ENCODE measurements at regions not wholly inside any gene's neighbourhood (a gene's known extent, or its start where the extent isn't known, plus 50 kb on each side); places are given as distances from the start of the nearest gene placed in this dataset.

GRCh38 chr14:98742001-98742400, 530.0 kb downstream of the BCL11B start:
- Histone ChIP-seq H3K4me3 (ENCODE audit: low read length in 2 of 2) (no peak overlapping the region), H2BK5ac (ENCODE audit: low read length) (no peak overlapping the region), H2BK12ac (ENCODE audit: low read length) (no peak overlapping the region), H3K27ac (replicated peaks; ENCODE audit: low read length) (no peak overlapping the region), H3K23ac (ENCODE audit: low read depth, low read length, poor library complexity) (no peak overlapping the region), H3K9me3 (replicated peaks in 1 of 2; ENCODE audit: control insufficient read depth in 2 of 2, insufficient read depth in 1 of 2, low read depth in 1 of 2, low read length in 2 of 2) (peaks cover 0 to 2% of the 10 kb centered on the region in 2 donors), H2AFZ (ENCODE audit: low read length) (no peak overlapping the region), H4K8ac (ENCODE audit: low read depth, low read length) (no peak overlapping the region), H3K14ac (ENCODE audit: low read length) (no peak overlapping the region), H3K18ac (ENCODE audit: low read length) (no peak overlapping the region), H2BK120ac (ENCODE audit: low read depth, low read length) (no peak overlapping the region), H4K91ac (ENCODE audit: low read depth, low read length, poor library complexity) (no peak overlapping the region), H3K9ac (ENCODE audit: low read depth, low read length, poor library complexity) (no peak overlapping the region), H3K4me2 (ENCODE audit: insufficient read depth, low read length, poor library complexity, severe bottlenecking) (no peak overlapping the region), H2AK5ac (ENCODE audit: low read depth, low read length) (peak overlapping the region; percentile 47), H3K27me3 (ENCODE audit: control insufficient read depth in 3 of 3, insufficient read depth in 3 of 3, low read depth in 1 of 3, low read length in 3 of 3) (no peaks in the 10 kb centered on the region), H3K36me3 (replicated peaks in 1 of 2; ENCODE audit: control insufficient read depth in 2 of 2, insufficient read depth in 2 of 2, low read length in 2 of 2) (no peaks in the 10 kb centered on the region), H2BK15ac (ENCODE audit: low read length) (no peak overlapping the region), H3K4me1 (ENCODE audit: control insufficient read depth in 2 of 2, insufficient read depth in 1 of 2, low read depth in 1 of 2, low read length in 2 of 2) (peaks cover 0 to 2% of the 10 kb centered on the region in 2 donors), H3K4ac (ENCODE audit: low read length) (no peak overlapping the region), H3K79me1 (ENCODE audit: low read depth, low read length) (no peaks in the 10 kb centered on the region)
- no CpG with 5 or more reads among the region's 7 CpGs for WGBS, 2 donors (ENCODE audit: extremely low coverage in 2 of 2, insufficient read length in 2 of 2, insufficient replicate concordance in 1 of 2)
- no peak for DNase-seq (ENCODE audit: low spot score)

GRCh38 chr14:98743536-98743935, 528.5 kb downstream of the BCL11B start:
- Histone ChIP-seq H2BK12ac (ENCODE audit: low read length) (no peak overlapping the region), H3K9ac (ENCODE audit: low read depth, low read length, poor library complexity) (no peak overlapping the region), H3K79me1 (ENCODE audit: low read depth, low read length) (no peaks in the 10 kb centered on the region), H3K4me2 (ENCODE audit: insufficient read depth, low read length, poor library complexity, severe bottlenecking) (no peak overlapping the region), H3K23ac (ENCODE audit: low read depth, low read length, poor library complexity) (no peak overlapping the region), H3K14ac (ENCODE audit: low read length) (no peak overlapping the region), H3K4ac (ENCODE audit: low read length) (no peak overlapping the region), H2BK15ac (ENCODE audit: low read length) (no peak overlapping the region), H3K4me3 (ENCODE audit: low read length in 2 of 2) (no peak overlapping the region), H2BK5ac (ENCODE audit: low read length) (no peak overlapping the region), H2AFZ (ENCODE audit: low read length) (no peak overlapping the region), H3K27ac (replicated peaks; ENCODE audit: low read length) (no peak overlapping the region), H2BK120ac (ENCODE audit: low read depth, low read length) (no peak overlapping the region), H3K4me1 (ENCODE audit: control insufficient read depth in 2 of 2, insufficient read depth in 1 of 2, low read depth in 1 of 2, low read length in 2 of 2) (no peaks in the 10 kb centered on the region), H3K18ac (ENCODE audit: low read length) (no peak overlapping the region), H3K27me3 (ENCODE audit: control insufficient read depth in 3 of 3, insufficient read depth in 3 of 3, low read depth in 1 of 3, low read length in 3 of 3) (no peaks in the 10 kb centered on the region), H3K9me3 (replicated peaks in 1 of 2; ENCODE audit: control insufficient read depth in 2 of 2, insufficient read depth in 1 of 2, low read depth in 1 of 2, low read length in 2 of 2) (peaks cover 0 to 2% of the 10 kb centered on the region in 2 donors), H4K8ac (ENCODE audit: low read depth, low read length) (no peak overlapping the region), H2AK5ac (ENCODE audit: low read depth, low read length) (no peak overlapping the region), H4K91ac (ENCODE audit: low read depth, low read length, poor library complexity) (no peak overlapping the region), H3K36me3 (replicated peaks in 1 of 2; ENCODE audit: control insufficient read depth in 2 of 2, insufficient read depth in 2 of 2, low read length in 2 of 2) (no peaks in the 10 kb centered on the region)
- no CpG with 5 or more reads among the region's 8 CpGs for WGBS, 2 donors (ENCODE audit: extremely low coverage in 2 of 2, insufficient read length in 2 of 2, insufficient replicate concordance in 1 of 2)
- DNase-seq (ENCODE audit: low spot score), result no peak

GRCh38 chr14:98748966-98749365, 523.0 kb downstream of the BCL11B start:
- peaks cover 0 to 2% of the 10 kb centered on the region in 2 donors for H3K9me3 ChIP-seq (replicated peaks in 1 of 2; ENCODE audit: control insufficient read depth in 2 of 2, insufficient read depth in 1 of 2, low read depth in 1 of 2, low read length in 2 of 2)
- no peak overlapping the region for H3K14ac ChIP-seq (ENCODE audit: low read length)
- H3K79me1 ChIP-seq (ENCODE audit: low read depth, low read length), result no peaks in the 10 kb centered on the region
- H3K27me3 ChIP-seq (ENCODE audit: control insufficient read depth in 3 of 3, insufficient read depth in 3 of 3, low read depth in 1 of 3, low read length in 3 of 3), result no peaks in the 10 kb centered on the region
- H3K36me3 ChIP-seq (replicated peaks in 1 of 2; ENCODE audit: control insufficient read depth in 2 of 2, insufficient read depth in 2 of 2, low read length in 2 of 2), result no peaks in the 10 kb centered on the region
- DNase-seq (ENCODE audit: low spot score), result no peak
- H3K4ac ChIP-seq (ENCODE audit: low read length), result no peak overlapping the region
- H2AFZ ChIP-seq (ENCODE audit: low read length), result no peak overlapping the region
- H2BK5ac ChIP-seq (ENCODE audit: low read length), result no peak overlapping the region
- no peaks in the 10 kb centered on the region for H3K4me1 ChIP-seq (ENCODE audit: control insufficient read depth in 2 of 2, insufficient read depth in 1 of 2, low read depth in 1 of 2, low read length in 2 of 2)
- H2BK12ac ChIP-seq (ENCODE audit: low read length), result no peak overlapping the region
- no peak overlapping the region for H3K4me3 ChIP-seq (ENCODE audit: low read length in 2 of 2)
- no peak overlapping the region for H2AK5ac ChIP-seq (ENCODE audit: low read depth, low read length)
- H4K8ac ChIP-seq (ENCODE audit: low read depth, low read length), result no peak overlapping the region
- H3K4me2 ChIP-seq (ENCODE audit: insufficient read depth, low read length, poor library complexity, severe bottlenecking), result no peak overlapping the region
- H3K27ac ChIP-seq (replicated peaks; ENCODE audit: low read length), result no peak overlapping the region
- H3K23ac ChIP-seq (ENCODE audit: low read depth, low read length, poor library complexity), result no peak overlapping the region
- H2BK120ac ChIP-seq (ENCODE audit: low read depth, low read length), result no peak overlapping the region
- H2BK15ac ChIP-seq (ENCODE audit: low read length), result no peak overlapping the region
- no peak overlapping the region for H3K9ac ChIP-seq (ENCODE audit: low read depth, low read length, poor library complexity)
- H3K18ac ChIP-seq (ENCODE audit: low read length), result no peak overlapping the region
- H4K91ac ChIP-seq (ENCODE audit: low read depth, low read length, poor library complexity), result no peak overlapping the region

- Histone ChIP-seq H2BK120ac (ENCODE audit: low read depth, low read length) (no peak overlapping the region), H3K23ac (ENCODE audit: low read depth, low read length, poor library complexity) (no peak overlapping the region), H4K8ac (ENCODE audit: low read depth, low read length) (no peak overlapping the region), H3K4me2 (ENCODE audit: insufficient read depth, low read length, poor library complexity, severe bottlenecking) (no peak overlapping the region), H3K4ac (ENCODE audit: low read length) (no peak overlapping the region), H2BK15ac (ENCODE audit: low read length) (no peak overlapping the region), H3K4me1 (ENCODE audit: control insufficient read depth in 2 of 2, insufficient read depth in 1 of 2, low read depth in 1 of 2, low read length in 2 of 2) (no peaks in the 10 kb centered on the region), H3K18ac (ENCODE audit: low read length) (no peak overlapping the region), H4K91ac (ENCODE audit: low read depth, low read length, poor library complexity) (no peak overlapping the region), H3K9ac (ENCODE audit: low read depth, low read length, poor library complexity) (no peak overlapping the region), H3K9me3 (replicated peaks in 1 of 2; ENCODE audit: control insufficient read depth in 2 of 2, insufficient read depth in 1 of 2, low read depth in 1 of 2, low read length in 2 of 2) (peaks cover 0 to 2% of the 10 kb centered on the region in 2 donors), H2BK5ac (ENCODE audit: low read length) (no peak overlapping the region), H2BK12ac (ENCODE audit: low read length) (no peak overlapping the region), H3K27me3 (ENCODE audit: control insufficient read depth in 3 of 3, insufficient read depth in 3 of 3, low read depth in 1 of 3, low read length in 3 of 3) (no peaks in the 10 kb centered on the region), H3K14ac (ENCODE audit: low read length) (no peak overlapping the region), H3K27ac (replicated peaks; ENCODE audit: low read length) (no peak overlapping the region), H3K4me3 (ENCODE audit: low read length in 2 of 2) (no peak overlapping the region), H2AFZ (ENCODE audit: low read length) (no peak overlapping the region), H2AK5ac (ENCODE audit: low read depth, low read length) (no peak overlapping the region), H3K79me1 (ENCODE audit: low read depth, low read length) (no peaks in the 10 kb centered on the region), H3K36me3 (replicated peaks in 1 of 2; ENCODE audit: control insufficient read depth in 2 of 2, insufficient read depth in 2 of 2, low read length in 2 of 2) (no peaks in the 10 kb centered on the region)
- no CpG with 5 or more reads among the region's 2 CpGs for WGBS, 2 donors (ENCODE audit: extremely low coverage in 2 of 2, insufficient read length in 2 of 2, insufficient replicate concordance in 1 of 2)
- no peak for DNase-seq (ENCODE audit: low spot score)
Observed at GRCh38 chr14:98751110-98751509, 520.9 kb downstream of the BCL11B start.
